ENCODE measurements at regions not wholly inside any gene's neighbourhood (a gene's known extent, or its start where the extent isn't known, plus 50 kb on each side); places are given as distances from the start of the nearest gene placed in this dataset.

GRCh38 chr2:120999377-121000097 is 263.9 kb downstream of the GLI2 start:
- DNase-seq (no peak), ATAC-seq (ENCODE audit: low read depth) (no peak)
- Histone ChIP-seq H3K9me3 (ENCODE audit: control extremely low read depth in 1 of 3, control insufficient read depth in 2 of 3, insufficient read depth in 1 of 3, low read length in 2 of 3) (peaks cover 0 to 4% (median 0%) of the 10 kb centered on the region in 3 donors), H3K79me2 (ENCODE audit: control insufficient read depth, insufficient read depth, low read length) (no peaks in the 10 kb centered on the region), H3K4me1 (ENCODE audit: control insufficient read depth in 2 of 2, insufficient read depth in 2 of 2, low read length in 2 of 2) (no peaks in the 10 kb centered on the region), H3K4me3 (ENCODE audit: control extremely low read depth in 1 of 5, extremely low read depth in 1 of 5, insufficient read depth in 1 of 5, low read depth in 2 of 5, low read length in 4 of 5) (no peak overlapping the region), H3K36me3 (replicated peaks in 1 of 2; ENCODE audit: control extremely low read depth in 1 of 2, control insufficient read depth in 1 of 2, extremely low read depth in 1 of 2, insufficient read depth in 2 of 2, low read length in 1 of 2) (no peaks in the 10 kb centered on the region), H3K9ac (ENCODE audit: low read length) (no peak overlapping the region), H2AFZ (ENCODE audit: insufficient read depth, low read depth, low read length, poor library complexity, severe bottlenecking) (no peak overlapping the region), H4K20me1 (ENCODE audit: control insufficient read depth, insufficient read depth, low read length, poor library complexity, severe bottlenecking) (no peaks in the 10 kb centered on the region), H3K27ac (ENCODE audit: low read length in 2 of 2) (no peak overlapping the region), H3K4me2 (replicated peaks; ENCODE audit: low read depth, low read length, poor library complexity, severe bottlenecking) (no peak overlapping the region), H3K27me3 (replicated peaks in 1 of 4; ENCODE audit: control extremely low read depth in 1 of 4, control insufficient read depth in 3 of 4, insufficient read depth in 4 of 4, low read length in 3 of 4) (no peaks in the 10 kb centered on the region)
- Mint-ChIP-seq H3K9me3 (ENCODE audit: insufficient read depth) (no peaks in the 10 kb centered on the region), H3K4me3 (no peak overlapping the region), H3K4me1 (no peaks in the 10 kb centered on the region), H3K27me3 (no peaks in the 10 kb centered on the region), H3K27ac (no peak overlapping the region)
- WGBS (ENCODE audit: insufficient coverage): 89% methylated on average over 4 of the region's 6 CpGs
- intact Hi-C loops (cut with micrococcal nuclease): no loop called here
- no peak for TF ChIP-seq EZH2 (IDR thresholded peaks at IDR 0.05; ENCODE audit: borderline replicate concordance, insufficient read depth, low read depth, low read length, poor library complexity, severe bottlenecking)
- TF ChIP-seq CTCF (IDR thresholded peaks at IDR 0.05): no peak
- ChIA-PET POLR2A (no interaction called here), CTCF (no interaction called here)

GRCh38 chr2:121000804-121001203 is 265.1 kb downstream of the GLI2 start:
- ChIA-PET POLR2A (no interaction called here), CTCF (no interaction called here)
- H3K79me2 ChIP-seq (ENCODE audit: control insufficient read depth, insufficient read depth, low read length): no peaks in the 10 kb centered on the region
- no peak for TF ChIP-seq CTCF (IDR thresholded peaks at IDR 0.05)
- H3K4me3 ChIP-seq (ENCODE audit: control extremely low read depth in 1 of 5, extremely low read depth in 1 of 5, insufficient read depth in 1 of 5, low read depth in 2 of 5, low read length in 4 of 5): no peak overlapping the region
- Mint-ChIP-seq H3K27me3 (peaks cover 6% of the 10 kb centered on the region), H3K4me3 (no peak overlapping the region), H3K9me3 (ENCODE audit: insufficient read depth) (no peaks in the 10 kb centered on the region), H3K27ac (no peak overlapping the region), H3K4me1 (no peaks in the 10 kb centered on the region)
- H3K9ac ChIP-seq (ENCODE audit: low read length): no peak overlapping the region
- peaks cover 0 to 4% (median 0%) of the 10 kb centered on the region in 3 donors for H3K9me3 ChIP-seq (ENCODE audit: control extremely low read depth in 1 of 3, control insufficient read depth in 2 of 3, insufficient read depth in 1 of 3, low read length in 2 of 3)
- H4K20me1 ChIP-seq (ENCODE audit: control insufficient read depth, insufficient read depth, low read length, poor library complexity, severe bottlenecking): no peaks in the 10 kb centered on the region
- no peak overlapping the region for H3K27ac ChIP-seq (ENCODE audit: low read length in 2 of 2)
- intact Hi-C loops (cut with micrococcal nuclease): no loop called here
- 79% methylated on average over 2 of the region's 3 CpGs for WGBS (ENCODE audit: insufficient coverage)
- no peaks in the 10 kb centered on the region for H3K36me3 ChIP-seq (replicated peaks in 1 of 2; ENCODE audit: control extremely low read depth in 1 of 2, control insufficient read depth in 1 of 2, extremely low read depth in 1 of 2, insufficient read depth in 2 of 2, low read length in 1 of 2)
- no peak for DNase-seq
- no peak overlapping the region for H2AFZ ChIP-seq (ENCODE audit: insufficient read depth, low read depth, low read length, poor library complexity, severe bottlenecking)
- ATAC-seq (ENCODE audit: low read depth): no peak
- no peaks in the 10 kb centered on the region for H3K27me3 ChIP-seq (replicated peaks in 1 of 4; ENCODE audit: control extremely low read depth in 1 of 4, control insufficient read depth in 3 of 4, insufficient read depth in 4 of 4, low read length in 3 of 4)
- H3K4me1 ChIP-seq (ENCODE audit: control insufficient read depth in 2 of 2, insufficient read depth in 2 of 2, low read length in 2 of 2): no peaks in the 10 kb centered on the region
- H3K4me2 ChIP-seq (replicated peaks; ENCODE audit: low read depth, low read length, poor library complexity, severe bottlenecking): no peak overlapping the region

All from B cell (primary cell).